Esophagus muscularis mucosa (tissue), 4 donors: ENCODE measurements at regions not wholly inside any gene's neighbourhood (a gene's known extent, or its start where the extent isn't known, plus 50 kb on each side); places are given as distances from the start of the nearest gene placed in this dataset.

Experiments
- DNase-seq: peaks from one replicate; pipeline ENCODE4 v3.0.0-alpha.2; 2017; ENCODE audit errors: extremely low spot score
- H3K27ac ChIP-seq, 4 donors: fragments of 200-600 bp; sonication (generic); replicated peaks in 1 of 4; 1 replicate in 3 of 4; 2 replicates in 1 of 4; pipeline ENCODE4 v1.5.1; 2016 to 2019; ENCODE audit warnings: mild to moderate bottlenecking in 1 of 4
- H3K27me3 ChIP-seq, 4 donors: fragments of 200-600 bp; sonication (generic); one replicate each; pipeline versions ENCODE4 v1.5.1 to v1.6.0; 2016 to 2019
- H3K36me3 ChIP-seq, 4 donors: fragments of 200-600 bp; sonication (generic); one replicate each; pipeline ENCODE4 v1.5.1; 2016 to 2019
- H3K4me1 ChIP-seq, 4 donors: fragments of 200-600 bp; sonication (generic); one replicate each; pipeline ENCODE4 v1.5.1; 2016 to 2019
- H3K4me3 ChIP-seq, 4 donors: fragments of 200-600 bp; sonication (generic); 1 replicate in 2 of 4; 2 replicates in 2 of 4; pipeline ENCODE4 v1.5.1; 2016 to 2019; ENCODE audit warnings: mild to moderate bottlenecking in 4 of 4, moderate library complexity in 1 of 4
- H3K9me3 ChIP-seq, 4 donors: fragments of 200-600 bp; sonication (generic); 1 replicate in 3 of 4; 2 replicates in 1 of 4; pipeline ENCODE4 v1.5.1; 2016 to 2019
- EP300 ChIP-seq: sonication (generic); formaldehyde crosslinking; IDR thresholded peaks from one replicate; pipeline ENCODE4 v1.6.1; 2017; ENCODE audit warnings: antibody characterized with exemption
- POLR2A ChIP-seq: fragments of 450-650 bp; IDR thresholded peaks from one replicate; pipeline ENCODE4 v1.6.1; 2017; ENCODE audit warnings: antibody characterized with exemption, moderate library complexity, mild to moderate bottlenecking, low read depth
- POLR2AphosphoS5 ChIP-seq, 2 donors: sonication (generic); formaldehyde crosslinking; IDR thresholded peaks; one replicate each; pipeline ENCODE4 v1.6.1; 2017; ENCODE audit warnings: antibody characterized with exemption in 2 of 2
- WGBS: methylation state at CpG from one replicate; pipeline ENCODE4 v1.1.5; 2018; 5-methylcytosine and 5-hydroxymethylcytosine counted together
- intact Hi-C: fragments of 100-400 bp; cut with DNase I; formaldehyde crosslinking; loops from one replicate; pipeline ENCODE4 v1.15.1; 2023
- TF ChIP-seq, protein P1 (sequence below), 3 experiments: fragments of 200-600 bp in 2 of 3; fragments of 450-650 bp in 1 of 3; sonication (generic) in 2 of 3; IDR thresholded peaks; one replicate each; pipeline ENCODE4 v1.5.1; 2017 to 2019; ENCODE audit warnings: antibody characterized with exemption in 3 of 3, mild to moderate bottlenecking in 2 of 3, moderate library complexity in 1 of 3

DNA sequence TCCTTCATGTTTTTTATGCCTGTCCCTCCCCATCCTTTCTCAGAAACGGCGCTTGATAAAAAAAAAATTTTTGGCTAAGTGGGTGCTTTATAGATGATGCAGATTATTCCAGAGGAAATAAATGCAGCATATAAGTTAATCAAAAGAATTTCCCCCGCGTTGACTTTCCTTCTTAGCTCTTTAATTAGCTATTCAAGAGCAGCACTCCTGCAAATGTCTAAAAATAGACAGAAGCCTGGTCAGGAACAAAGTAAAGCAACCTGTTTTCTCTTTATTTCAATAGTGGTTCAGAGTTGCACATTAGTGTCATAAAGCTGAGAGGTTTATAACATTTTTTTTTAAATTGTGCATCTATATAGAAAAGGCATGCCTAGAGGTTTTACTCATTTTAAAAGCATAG, 439.5 kb upstream of the LRRC7 start:
- 42% methylated on average over 4 of the region's 4 CpGs for WGBS
- intact Hi-C loops = no loop called here
- TF ChIP-seq POLR2AphosphoS5 (IDR thresholded peaks at IDR 0.05) = no peak
- TF ChIP-seq, protein P1, sequence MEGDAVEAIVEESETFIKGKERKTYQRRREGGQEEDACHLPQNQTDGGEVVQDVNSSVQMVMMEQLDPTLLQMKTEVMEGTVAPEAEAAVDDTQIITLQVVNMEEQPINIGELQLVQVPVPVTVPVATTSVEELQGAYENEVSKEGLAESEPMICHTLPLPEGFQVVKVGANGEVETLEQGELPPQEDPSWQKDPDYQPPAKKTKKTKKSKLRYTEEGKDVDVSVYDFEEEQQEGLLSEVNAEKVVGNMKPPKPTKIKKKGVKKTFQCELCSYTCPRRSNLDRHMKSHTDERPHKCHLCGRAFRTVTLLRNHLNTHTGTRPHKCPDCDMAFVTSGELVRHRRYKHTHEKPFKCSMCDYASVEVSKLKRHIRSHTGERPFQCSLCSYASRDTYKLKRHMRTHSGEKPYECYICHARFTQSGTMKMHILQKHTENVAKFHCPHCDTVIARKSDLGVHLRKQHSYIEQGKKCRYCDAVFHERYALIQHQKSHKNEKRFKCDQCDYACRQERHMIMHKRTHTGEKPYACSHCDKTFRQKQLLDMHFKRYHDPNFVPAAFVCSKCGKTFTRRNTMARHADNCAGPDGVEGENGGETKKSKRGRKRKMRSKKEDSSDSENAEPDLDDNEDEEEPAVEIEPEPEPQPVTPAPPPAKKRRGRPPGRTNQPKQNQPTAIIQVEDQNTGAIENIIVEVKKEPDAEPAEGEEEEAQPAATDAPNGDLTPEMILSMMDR (IDR thresholded peaks at IDR 0.05) = no peak
- peaks cover 0 to 39% (median 11%) of the 10 kb centered on the region in 4 donors for H3K4me1 ChIP-seq
- DNase-seq = no peak
- H3K36me3 ChIP-seq = no peaks in the 10 kb centered on the region
- H3K27me3 ChIP-seq = no peaks in the 10 kb centered on the region
- no peak overlapping the region for H3K4me3 ChIP-seq
- no peaks in the 10 kb centered on the region for H3K9me3 ChIP-seq
- no peak overlapping the region for H3K27ac ChIP-seq

DNA sequence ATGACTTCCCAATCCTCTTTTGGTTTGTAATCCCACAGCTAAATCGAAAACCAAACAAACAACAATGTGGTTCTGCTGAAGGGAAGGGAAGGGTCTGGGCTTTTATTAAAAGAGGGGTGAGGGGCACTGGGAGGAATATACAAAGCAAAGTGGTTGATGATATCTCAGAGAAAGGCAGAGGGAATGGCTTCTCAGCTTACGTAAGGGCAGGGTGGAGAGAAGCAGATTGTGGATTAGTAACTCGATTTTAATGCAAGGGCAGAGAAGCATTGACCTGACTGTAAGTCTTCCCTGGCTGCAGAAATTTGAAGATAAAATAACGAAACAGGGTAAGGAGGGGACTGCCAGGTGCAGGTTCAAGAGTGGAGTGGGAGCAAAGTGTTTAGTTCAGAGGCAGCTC, 438.2 kb upstream of the LRRC7 start:
- TF ChIP-seq POLR2AphosphoS5 (IDR thresholded peaks at IDR 0.05) = no peak
- TF ChIP-seq, protein P1 (IDR thresholded peaks at IDR 0.05) = no peak
- TF ChIP-seq POLR2A = no peak
- TF ChIP-seq EP300 = no peak
- no peak for DNase-seq
- Histone ChIP-seq H3K9me3 (no peaks in the 10 kb centered on the region), H3K4me1 (peaks cover 0 to 39% (median 11%) of the 10 kb centered on the region in 4 donors), H3K36me3 (no peaks in the 10 kb centered on the region), H3K27ac (no peak overlapping the region), H3K27me3 (no peaks in the 10 kb centered on the region), H3K4me3 (no peak overlapping the region)
- intact Hi-C loops = no loop called here
- 73% methylated on average over 4 of the region's 4 CpGs for WGBS

DNA sequence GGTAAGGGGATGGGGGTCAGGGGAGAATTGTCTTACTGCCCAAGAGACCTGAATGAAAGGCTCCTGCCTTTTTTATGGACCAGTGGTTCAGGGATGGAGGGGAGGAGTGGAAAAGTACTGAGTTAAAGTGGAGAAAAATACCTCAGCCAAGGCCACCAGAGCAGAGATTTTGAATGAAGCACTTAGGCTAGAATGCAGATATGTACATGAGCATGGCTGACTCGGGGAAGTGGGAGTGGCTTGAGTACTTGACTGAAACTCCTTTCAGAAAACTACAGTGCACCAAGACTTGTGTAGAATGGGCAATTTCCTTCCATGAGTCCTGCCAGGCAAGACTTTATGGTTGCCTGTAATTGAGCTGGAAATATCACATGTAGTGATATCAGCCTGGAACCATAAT, 429.6 kb upstream of the LRRC7 start:
- WGBS = 92% methylated on average over 1 of the region's 1 CpG
- Histone ChIP-seq H3K27me3 (no peaks in the 10 kb centered on the region), H3K27ac (no peak overlapping the region), H3K4me1 (no peaks in the 10 kb centered on the region), H3K36me3 (no peaks in the 10 kb centered on the region), H3K9me3 (peaks cover 0 to 10% (median 5%) of the 10 kb centered on the region in 4 donors), H3K4me3 (no peak overlapping the region)
- no peak for DNase-seq
- intact Hi-C loops = loop anchor here (5.0 kb wide), 1 partner anchor 236 kb away; no protein-coding TSS in a partner anchor
- TF ChIP-seq, protein P1 (IDR thresholded peaks at IDR 0.05) = no peak
- TF ChIP-seq POLR2A = no peak
- no peak for TF ChIP-seq EP300
- TF ChIP-seq POLR2AphosphoS5 (IDR thresholded peaks at IDR 0.05) = no peak

DNA sequence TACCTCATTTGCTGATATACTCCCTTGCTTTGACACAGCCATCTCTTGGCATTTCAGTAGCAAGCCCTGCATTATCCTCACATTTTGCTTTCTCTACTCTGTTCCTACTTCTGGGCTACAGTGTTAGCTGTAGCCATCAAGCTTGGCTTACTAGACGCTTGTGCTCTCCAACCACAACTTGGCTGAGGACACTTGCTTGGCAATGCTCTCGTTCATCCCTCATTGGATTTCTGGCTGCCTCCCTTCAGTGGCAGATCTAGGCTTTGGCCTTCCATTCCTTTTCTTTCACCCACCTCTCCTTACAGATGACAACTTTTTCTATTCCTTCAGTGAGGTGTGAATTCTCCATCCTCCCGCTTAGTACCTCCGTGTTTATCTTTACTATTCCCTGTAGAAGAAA, 428.7 kb upstream of the LRRC7 start:
- no peaks in the 10 kb centered on the region for H3K4me1 ChIP-seq
- H3K27ac ChIP-seq = no peak overlapping the region
- H3K4me3 ChIP-seq = no peak overlapping the region
- DNase-seq = no peak
- intact Hi-C loops = loop anchor here (5.0 kb wide), 1 partner anchor 237 kb away; no protein-coding TSS in a partner anchor
- 52% methylated on average over 4 of the region's 4 CpGs for WGBS
- H3K27me3 ChIP-seq = no peaks in the 10 kb centered on the region
- TF ChIP-seq EP300 (no peak), POLR2AphosphoS5 (IDR thresholded peaks at IDR 0.05) (no peak), POLR2A (no peak)
- TF ChIP-seq, protein P1 (IDR thresholded peaks at IDR 0.05) = no peak
- peaks cover 0 to 10% (median 5%) of the 10 kb centered on the region in 4 donors for H3K9me3 ChIP-seq
- no peaks in the 10 kb centered on the region for H3K36me3 ChIP-seq

DNA sequence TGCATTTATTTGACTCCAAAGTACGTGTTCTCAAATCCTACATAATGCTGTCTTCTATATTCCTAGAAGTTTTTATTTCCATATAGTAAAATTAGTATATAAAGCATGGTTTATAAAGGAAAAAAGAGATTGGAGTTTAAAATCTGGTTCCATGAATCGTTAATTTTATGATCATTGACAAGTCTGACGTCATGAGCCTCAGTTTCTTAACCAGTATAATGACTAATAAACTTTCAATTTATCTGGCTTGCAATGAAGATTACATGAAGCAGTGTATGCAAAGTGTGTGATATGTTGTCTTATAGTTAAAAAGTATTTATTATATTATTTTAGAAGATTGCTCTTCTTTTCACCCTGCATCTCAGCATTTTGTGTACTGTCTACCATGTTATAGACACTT, 421.4 kb upstream of the LRRC7 start:
- Histone ChIP-seq H3K4me3 (no peak overlapping the region), H3K36me3 (no peaks in the 10 kb centered on the region), H3K27me3 (no peaks in the 10 kb centered on the region), H3K4me1 (peaks cover 0 to 7% (median 2%) of the 10 kb centered on the region in 4 donors), H3K9me3 (peaks cover 0 to under 1% (median 0%) of the 10 kb centered on the region in 4 donors), H3K27ac (no peak overlapping the region)
- TF ChIP-seq POLR2A = no peak
- TF ChIP-seq, protein P1 (IDR thresholded peaks at IDR 0.05) = no peak
- no peak for TF ChIP-seq EP300
- TF ChIP-seq POLR2AphosphoS5 (IDR thresholded peaks at IDR 0.05) = no peak
- WGBS = 85% methylated on average over 3 of the region's 3 CpGs
- intact Hi-C loops = no loop called here
- DNase-seq = no peak
